GM19463 (cell line): ENCODE measurements at regions not wholly inside any gene's neighbourhood (a gene's known extent, or its start where the extent isn't known, plus 50 kb on each side); places are given as distances from the start of the nearest gene placed in this dataset.
A peak's percentile ranks its signal among the peaks of the same experiment; 100 is the strongest.
"Not testable (repeated sequence)": the region's sequence is repeated elsewhere in the genome, so short reads cannot be mapped to it uniquely, and the experiment has no call there.

Experiments
- ATAC-seq: cut with Tn5 transposase; IDR thresholded peaks from one replicate; pipeline ENCODE4 v1.9.1; 2021; ENCODE audit warnings: mild to moderate bottlenecking, moderate library complexity; ENCODE audit not compliant: unreplicated experiment

DNA sequence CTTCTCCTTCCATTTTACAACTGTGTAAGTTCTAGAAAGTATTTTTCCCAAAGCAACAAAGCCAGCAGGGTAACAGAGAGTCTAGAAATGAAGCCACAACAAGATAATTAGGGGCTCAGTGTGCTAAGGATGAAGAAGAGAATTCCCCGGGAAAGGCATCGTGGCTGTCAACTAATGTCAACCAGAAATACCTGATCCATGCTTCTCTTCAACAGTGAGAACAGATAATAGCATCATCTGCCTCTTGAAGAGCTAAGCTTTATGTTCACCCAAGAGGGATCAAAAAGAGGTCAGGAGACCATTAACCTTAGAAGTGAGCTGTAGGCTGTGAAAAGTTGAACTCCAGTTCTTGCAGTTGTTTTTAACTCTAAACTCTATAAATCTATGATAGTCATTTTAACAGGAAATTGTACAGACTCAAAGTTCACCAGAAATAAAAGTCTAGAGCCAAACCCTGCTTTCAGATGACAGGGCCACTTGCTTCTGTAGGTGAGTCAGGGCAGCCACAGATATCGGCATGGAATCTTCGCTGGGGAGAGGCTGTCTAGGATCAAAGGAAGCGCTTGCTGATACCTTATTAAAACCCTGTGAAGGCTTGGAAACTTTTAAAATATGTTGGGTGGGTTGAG, 540.7 kb upstream of the ID2 start:
- ATAC-seq, result no peak

DNA sequence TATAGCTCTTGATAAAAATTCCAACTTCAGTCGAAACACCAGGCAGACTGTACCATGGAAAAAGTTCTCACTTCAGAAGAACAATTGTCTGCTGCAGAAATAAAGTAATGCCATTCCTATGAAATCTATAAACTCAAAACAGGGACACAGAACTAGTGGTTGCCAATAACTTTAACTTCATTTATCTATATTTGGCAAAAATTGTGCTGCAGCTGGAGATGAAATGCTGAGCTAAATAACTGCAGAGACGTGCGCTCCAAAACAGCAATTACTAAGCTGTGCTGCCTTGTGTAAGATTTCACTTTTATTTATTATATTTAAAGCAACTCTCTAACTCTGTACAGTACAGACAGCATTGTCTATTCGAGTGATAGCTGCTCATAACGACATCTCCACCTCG, 540.1 kb upstream of the ID2 start:
- ATAC-seq, result no peak

DNA sequence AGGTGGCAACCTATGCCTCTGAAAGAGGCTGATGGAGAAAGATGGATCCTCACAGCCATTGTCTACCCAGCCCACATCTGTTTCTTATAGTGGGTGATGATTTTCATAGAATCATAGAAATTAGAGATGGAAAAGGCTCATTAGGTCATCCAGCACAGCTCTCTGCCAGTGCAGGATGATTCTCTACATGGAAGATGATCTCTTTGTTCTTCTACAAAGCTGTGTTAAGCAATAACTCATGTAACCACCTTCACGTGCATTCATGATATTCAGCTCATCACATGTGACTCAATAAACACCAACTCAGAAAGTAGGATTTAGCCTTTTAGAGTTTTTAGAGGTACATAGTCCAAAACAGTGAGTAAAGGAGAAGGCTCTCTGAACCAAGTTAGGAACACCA, 539.4 kb upstream of the ID2 start:
- ATAC-seq, result no peak

DNA sequence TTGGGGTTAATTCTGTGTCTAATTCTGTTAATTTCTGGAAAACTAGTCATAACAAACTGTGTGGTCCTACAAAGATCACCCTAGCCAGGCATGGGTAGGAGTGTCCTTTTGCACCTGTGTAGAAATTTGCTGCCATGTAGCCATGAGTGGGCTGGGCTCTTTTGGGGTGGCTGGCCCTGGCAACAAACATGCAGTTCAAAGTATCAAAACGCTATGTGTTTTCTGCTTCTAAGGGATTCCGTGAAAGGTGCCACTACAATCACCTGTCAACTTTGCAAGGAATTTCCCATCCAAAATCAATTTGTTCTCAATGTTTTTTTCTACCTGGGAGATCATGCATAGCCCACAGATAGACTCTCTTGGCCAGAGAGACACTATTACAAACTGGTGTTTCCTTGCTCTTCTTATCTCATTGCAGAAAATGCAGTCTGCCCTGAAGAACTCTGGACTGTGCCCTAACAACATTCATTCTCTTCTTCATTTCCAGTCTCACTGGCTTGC, 537.7 kb upstream of the ID2 start:
- ATAC-seq, result no peak

DNA sequence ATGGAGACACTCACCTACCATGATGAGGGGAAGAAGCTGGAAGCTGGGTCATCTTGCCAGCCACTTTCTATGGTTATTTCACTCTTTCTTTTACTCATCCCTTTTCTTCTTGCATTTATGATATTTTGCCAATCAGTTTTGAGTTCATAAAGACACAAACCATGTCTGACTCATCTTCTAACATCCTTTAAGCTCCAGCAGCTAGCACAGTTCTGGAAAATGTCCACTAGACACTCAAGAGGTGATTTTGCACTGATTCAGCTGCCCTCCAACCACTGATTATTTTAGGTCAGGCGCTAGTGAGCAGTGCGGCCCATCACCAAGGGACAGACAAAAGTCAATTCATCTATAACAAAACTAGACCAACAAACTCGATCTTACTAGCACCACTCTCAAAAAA, 537.1 kb upstream of the ID2 start:
- no peak for ATAC-seq

DNA sequence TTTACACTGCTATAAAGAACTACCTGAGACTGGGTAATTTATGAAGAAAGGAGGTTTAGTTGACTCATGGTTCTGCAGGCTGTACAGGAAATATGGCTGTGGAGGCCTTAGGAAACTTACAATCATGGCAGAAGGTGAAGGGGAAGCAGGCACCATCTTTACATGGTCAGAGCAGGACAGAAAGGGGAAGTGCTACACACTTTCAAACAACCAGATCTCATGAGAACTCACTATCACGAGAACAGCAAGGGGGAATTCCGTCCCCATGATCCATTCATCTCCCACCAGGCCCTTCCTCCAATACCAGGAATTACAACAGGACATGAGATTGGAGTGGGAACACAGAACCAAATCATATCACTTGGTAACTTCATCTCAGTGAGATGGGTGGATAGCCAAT, 536.5 kb upstream of the ID2 start:
- not testable (repeated sequence) for ATAC-seq

DNA sequence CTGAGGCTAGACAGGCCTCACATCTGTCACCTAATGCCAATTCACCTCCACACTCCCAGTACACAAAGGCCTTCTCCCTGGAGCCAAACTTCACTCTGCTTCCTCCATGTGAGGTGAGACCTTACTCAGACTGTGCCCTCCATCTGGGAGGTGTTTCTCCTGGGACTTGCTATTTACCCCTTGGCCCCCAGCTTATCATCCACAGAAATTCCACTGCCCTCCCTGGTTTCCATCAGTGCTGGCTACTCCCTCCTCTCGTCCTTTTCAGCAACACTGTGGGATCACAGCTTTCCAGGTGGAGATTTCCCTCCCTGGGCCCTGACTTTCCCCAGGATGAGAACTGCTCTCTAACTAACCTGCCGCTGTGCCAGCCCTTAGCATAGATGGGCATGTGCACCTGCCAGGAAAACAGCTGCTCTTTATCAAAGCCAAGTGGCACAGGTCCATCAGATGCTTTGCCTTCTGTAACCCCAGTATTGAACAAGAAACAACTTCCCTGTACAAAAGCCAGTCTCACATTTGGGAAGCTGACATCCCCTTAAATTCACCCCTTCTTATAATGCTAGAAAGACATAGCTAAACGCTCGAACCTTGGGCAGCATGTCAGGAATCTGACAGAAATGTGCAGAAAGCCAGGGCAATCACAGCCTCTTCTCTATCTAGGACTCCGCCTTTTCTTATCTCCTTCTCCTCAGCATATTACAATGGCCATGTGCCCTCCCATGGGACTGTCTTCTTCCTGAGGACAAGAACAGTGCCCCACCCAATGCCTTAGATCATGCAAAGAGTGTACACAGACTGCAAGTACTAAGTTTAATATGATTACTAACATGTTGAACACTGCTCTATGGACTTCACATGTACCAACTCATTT, 535.5 kb upstream of the ID2 start:
- ATAC-seq, result no peak

DNA sequence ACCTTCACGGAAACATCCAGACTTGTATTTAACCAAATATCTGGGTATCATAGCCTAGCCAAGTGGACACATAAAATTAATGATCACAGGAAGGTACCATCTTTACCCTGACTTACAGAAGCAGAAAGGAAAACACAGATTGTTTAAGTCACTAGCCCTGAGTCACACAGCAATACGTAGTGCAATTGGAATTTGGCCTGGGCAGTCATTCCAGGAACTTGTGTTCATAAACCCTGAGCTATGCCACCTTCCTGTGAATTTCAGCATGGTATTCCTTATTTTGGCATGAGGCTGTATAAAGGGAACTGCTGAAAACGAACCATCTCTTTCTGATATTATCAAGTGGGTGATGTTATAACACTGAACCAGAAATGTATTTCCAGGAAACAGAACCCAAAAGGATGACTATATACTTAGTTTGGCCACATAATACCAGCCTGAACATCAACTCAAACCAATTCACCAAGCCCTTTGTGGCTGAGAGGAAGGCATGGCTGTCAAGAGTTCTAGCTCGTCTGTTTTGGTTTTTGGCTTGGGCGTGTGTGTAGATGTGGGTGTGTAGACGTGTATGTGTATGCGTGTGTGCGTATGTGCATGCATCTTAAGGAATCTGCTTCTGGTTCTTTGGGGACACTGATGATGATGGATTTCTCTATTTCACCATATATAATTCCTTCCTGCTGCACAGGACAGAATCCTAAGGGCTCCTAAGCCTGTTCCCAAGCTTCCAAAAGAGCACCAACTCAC, 533.4 kb upstream of the ID2 start:
- ATAC-seq, result no peak

DNA sequence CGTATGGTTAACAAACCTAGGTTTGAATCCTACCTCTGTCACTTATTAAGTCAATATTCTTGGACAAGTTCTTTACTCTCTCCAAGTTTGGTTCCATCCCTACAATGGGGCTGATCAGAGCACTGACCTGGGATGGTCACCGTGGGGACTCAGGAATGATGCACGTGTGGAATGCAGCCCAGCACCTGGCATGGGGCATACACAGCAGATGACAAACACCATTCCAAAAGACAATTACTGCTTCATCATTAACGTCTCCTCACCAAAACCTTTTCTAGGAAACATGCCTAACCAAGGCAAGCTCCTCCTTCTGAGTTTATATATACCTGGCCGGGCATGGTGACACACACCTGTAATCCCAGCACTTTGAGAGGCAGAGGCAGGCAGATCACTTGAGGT, 532.9 kb upstream of the ID2 start:
- ATAC-seq, result no peak

DNA sequence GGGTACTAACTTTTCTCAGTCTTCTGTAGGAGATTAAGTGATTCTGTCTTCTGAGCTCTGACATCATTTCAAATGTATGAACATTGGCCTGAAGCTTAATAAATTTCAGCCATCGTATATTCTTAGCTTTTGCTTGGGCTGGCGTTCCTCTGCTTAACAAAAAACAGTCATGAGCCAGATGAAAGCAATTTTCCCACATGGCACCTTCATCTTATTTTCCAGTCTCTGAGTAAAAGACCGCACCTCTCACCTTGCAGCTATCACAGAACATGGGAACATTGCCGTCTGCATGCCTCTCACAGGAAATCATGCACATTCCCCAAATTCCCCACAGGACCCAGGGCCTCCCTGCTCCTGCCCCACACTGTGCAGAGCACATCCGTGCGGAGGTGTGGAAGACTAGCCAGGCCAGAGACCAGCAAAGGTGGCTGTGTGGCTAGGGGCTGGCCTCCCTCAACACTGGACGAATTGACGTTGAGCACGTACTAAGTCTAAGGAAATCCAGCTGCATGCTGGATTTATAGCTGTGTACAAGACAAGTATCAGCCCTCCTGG, 531.8 kb upstream of the ID2 start:
- no peak for ATAC-seq

DNA sequence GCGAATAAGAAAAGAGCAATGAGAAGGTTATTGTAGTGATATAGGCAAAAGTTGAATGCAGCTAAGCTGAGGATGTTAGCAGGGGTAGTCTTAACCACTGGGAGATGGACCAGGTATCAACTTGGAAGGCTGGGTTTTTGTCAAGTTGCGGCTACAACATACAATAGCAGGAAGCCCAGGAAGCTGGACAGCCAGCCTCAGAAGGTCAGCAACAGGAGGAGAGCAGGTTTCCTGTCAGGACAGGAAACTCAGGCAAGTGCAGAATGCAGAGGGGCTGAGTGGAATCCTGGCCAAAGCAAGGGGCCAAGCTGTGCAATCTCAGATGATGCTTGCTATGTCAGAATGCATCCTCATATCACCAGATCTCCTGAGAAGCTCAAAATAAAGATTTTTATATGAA, 530.0 kb upstream of the ID2 start:
- ATAC-seq, result no peak

DNA sequence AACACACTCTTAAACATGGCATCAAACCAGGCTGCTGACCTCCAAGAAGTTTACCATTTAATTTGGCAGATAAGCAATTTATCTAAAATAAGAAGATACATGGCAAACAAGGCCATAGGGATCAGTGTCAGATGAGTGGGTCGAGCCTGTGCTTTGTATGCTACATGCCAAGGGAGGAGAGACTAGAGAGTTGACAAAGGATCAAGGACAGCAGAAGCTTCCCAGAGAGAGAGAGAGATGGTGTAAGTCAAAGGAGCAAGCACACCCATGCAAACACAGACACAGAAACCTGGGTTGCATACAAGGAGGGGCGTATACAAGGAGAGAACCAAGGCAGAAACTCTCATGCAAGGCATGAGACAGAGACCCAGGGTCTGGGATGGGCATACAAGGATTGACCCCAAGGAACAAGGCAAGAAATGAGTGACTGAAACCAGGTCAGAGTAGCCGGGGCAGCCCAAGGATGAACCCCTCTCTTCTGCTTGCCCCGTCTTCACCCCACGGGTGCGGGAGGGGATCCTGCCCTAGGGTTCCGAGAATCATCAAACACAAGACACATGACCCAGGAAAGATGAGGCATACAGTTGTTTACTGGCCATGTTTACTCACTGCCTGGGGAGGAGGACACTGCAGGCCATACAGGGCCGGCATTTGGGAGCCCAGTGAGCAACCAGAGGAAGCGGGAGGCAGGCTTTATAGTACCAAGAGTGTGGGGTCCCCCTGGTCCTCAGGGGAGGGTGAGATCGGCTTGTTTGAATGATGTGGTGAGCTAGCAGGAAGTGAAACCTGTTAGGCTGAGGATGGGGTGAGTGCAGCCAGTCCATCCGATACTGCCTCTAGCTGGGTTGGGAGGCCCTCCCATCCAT, 529.2 kb upstream of the ID2 start:
- ATAC-seq, result peak; percentile 100

DNA sequence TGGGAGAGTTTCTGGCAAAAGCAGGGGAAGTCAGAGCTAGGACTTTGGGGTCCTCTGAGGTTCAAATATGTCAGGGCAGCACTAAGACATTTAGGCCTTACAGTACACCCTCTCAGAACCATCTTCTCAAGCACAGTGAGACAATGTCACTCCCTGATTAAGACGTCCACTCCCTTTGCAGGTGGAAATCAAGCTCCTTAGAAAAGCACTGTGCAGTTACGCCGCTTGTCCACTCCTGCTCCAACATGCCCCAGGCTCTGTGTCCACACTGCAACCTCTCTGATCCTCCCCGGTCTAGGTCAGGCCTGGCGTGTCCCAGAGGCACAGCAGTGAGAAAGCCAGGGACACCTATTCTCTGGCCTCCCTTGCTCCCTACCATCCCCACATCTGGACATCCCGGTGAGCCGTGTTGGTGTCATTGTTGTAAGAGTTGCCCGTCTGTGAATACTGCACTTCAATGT, 528.6 kb upstream of the ID2 start:
- peak; percentile 6 for ATAC-seq

DNA sequence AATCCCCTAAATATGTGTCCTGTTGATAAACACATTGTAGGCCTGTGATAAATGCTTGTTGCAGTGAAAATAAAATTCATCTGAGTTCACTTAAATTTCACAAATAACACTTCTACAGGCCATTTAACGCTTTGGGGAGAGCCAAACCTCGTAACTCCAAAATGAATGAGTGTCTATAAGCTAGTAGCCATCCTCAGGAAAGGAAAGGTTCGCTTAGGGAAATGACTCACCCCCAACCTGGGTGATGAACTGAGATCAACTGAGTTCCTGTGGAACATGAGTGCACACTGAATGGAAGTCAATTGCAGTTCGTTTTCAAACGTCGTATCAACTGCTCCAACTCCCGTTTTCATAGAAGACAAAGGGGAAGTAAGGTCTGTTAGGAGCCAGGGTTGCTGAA, 527.6 kb upstream of the ID2 start:
- no peak for ATAC-seq

DNA sequence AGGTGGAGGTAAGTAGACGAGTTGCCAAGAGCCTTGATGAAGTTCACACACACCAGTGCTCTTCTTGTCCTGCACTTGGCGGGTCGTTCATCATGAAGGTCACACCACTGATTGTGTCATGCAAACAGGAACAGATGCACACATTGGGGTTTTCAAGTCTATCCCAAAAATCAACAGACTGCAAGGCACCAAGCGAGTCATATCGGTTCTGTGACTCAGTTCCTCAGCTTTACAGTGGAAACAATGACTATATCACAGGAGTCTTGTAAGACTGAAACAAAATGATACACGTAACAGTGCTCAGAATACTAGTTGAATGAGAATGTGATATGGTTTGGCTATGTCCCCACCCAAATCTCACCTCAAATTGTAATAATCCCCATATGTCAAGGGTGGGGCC, 526.9 kb upstream of the ID2 start:
- no peak for ATAC-seq

DNA sequence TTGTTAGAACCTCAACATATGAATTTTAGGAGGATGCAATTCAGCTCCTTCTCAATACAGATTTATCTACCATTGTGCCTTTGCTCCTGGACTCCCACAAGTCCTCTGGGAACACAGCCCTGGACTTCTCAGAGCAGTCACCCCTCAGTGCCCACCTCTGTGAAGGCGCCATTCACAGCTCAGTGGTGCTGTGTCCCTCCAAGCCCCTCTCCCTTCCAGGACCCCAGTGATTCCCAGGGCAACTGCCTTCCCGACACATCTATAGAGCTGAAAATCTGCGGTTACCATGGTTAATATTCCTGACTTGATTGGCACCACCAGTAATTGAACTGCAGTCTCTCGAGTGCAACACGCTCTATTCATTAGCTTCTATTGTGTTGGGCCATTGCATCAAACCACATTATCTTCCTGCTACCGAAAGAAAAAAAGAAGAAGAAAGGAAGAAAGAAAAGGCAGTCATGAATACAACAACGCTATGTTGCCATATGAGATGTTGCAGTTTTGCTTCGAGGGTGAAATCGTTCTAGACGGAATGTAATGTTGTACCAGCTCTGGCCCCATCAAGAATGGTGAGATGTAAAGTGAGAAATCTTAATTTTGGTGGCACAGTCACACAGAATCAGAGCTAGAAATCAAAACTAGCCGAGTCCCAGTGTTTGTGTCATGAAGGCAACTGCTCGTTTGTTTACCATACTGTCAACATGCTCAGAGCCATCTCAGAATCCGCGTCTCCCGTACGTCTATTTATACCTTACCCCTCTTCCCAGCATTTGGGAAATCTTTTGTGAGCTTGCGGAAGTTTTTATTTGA, 524.0 kb upstream of the ID2 start:
- no peak for ATAC-seq

DNA sequence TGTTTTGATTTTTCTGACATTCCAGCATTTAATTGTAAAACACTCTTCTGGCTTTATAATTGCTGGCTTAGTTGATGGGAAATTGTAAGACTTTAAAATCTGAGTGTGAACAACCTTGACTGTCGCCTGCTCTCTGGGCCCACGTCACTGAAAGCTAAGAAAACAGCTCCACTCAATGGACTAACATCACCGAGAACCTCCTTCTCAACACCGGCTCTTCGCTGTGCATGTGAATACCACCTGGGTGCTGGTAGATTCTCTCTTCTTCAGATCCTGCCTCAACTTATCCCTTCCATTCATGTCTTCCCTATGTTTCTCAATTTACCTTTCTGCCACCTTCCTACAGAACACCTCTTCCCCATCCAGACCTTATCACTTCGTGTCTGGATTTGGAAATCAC, 523.1 kb upstream of the ID2 start:
- no peak for ATAC-seq

DNA sequence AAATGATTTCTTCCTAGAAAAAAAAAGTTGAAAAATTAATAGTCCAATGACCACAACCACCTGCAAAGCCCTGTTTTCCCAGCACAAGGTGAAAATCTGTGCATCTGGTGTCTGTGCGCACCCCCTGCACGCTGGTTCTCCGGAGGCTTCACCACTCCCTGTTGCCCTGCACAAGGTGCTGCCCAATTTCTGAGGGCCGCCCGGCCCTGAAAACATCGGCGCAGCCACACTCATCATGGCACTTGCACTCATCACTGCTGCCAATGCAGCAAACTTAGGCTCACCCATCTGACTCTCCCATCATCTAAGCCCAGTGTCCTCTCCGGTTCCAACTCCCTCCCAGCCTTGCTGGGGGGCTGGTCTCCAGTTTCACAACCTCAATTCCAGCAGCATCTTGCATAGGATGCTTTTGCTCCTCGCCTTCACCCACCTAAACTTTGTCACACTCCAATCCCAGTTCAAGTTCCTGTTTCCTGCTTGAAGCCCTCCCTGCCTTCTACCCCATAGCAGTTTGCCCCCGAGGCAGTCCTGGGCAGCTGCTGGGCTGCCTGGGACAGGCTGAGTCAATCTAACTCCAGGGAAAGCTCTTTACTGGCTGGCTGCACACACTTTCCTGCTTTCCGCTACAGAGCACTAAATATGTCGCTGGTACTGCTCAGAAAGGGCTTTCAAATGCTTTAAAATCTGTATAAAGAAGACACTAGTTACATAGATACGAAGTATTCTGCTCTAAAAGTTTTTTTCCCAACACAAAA, 522.5 kb upstream of the ID2 start:
- no peak for ATAC-seq
